ENCODE measurements at regions not wholly inside any gene's neighbourhood (a gene's known extent, or its start where the extent isn't known, plus 50 kb on each side); places are given as distances from the start of the nearest gene placed in this dataset.

- Mint-ChIP-seq H3K9me3 (ENCODE audit: unreplicated experiment) (no peaks in the 10 kb centered on the region), H3K4me1 (ENCODE audit: unreplicated experiment) (peaks cover 4% of the 10 kb centered on the region), H3K27ac (ENCODE audit: unreplicated experiment) (no peak overlapping the region), H3K4me3 (ENCODE audit: unreplicated experiment) (no peak overlapping the region), H3K36me3 (ENCODE audit: unreplicated experiment) (no peaks in the 10 kb centered on the region), H3K27me3 (ENCODE audit: unreplicated experiment) (no peaks in the 10 kb centered on the region)
- no peak for TF ChIP-seq CTCF (IDR thresholded peaks at IDR 0.05)
- DNase-seq (ENCODE audit: extremely low spot score, unreplicated experiment), result no peak
These were observed 766.9 kb upstream of the PCDH10 start for GRCh38 chr4:132382243-132382642.

- Mint-ChIP-seq H3K27ac (ENCODE audit: unreplicated experiment) (no peak overlapping the region), H3K36me3 (ENCODE audit: unreplicated experiment) (no peaks in the 10 kb centered on the region), H3K9me3 (ENCODE audit: unreplicated experiment) (no peaks in the 10 kb centered on the region), H3K4me3 (ENCODE audit: unreplicated experiment) (no peak overlapping the region), H3K4me1 (ENCODE audit: unreplicated experiment) (peaks cover 4% of the 10 kb centered on the region), H3K27me3 (ENCODE audit: unreplicated experiment) (no peaks in the 10 kb centered on the region)
- no peak for TF ChIP-seq CTCF (IDR thresholded peaks at IDR 0.05)
- DNase-seq (ENCODE audit: extremely low spot score, unreplicated experiment), result no peak
These were observed 765.4 kb upstream of the PCDH10 start for GRCh38 chr4:132383571-132384199.

- Mint-ChIP-seq H3K4me3 (ENCODE audit: unreplicated experiment) (no peak overlapping the region), H3K27ac (ENCODE audit: unreplicated experiment) (no peak overlapping the region), H3K36me3 (ENCODE audit: unreplicated experiment) (no peaks in the 10 kb centered on the region), H3K4me1 (ENCODE audit: unreplicated experiment) (peaks cover 4% of the 10 kb centered on the region), H3K9me3 (ENCODE audit: unreplicated experiment) (no peaks in the 10 kb centered on the region), H3K27me3 (ENCODE audit: unreplicated experiment) (no peaks in the 10 kb centered on the region)
- DNase-seq (ENCODE audit: extremely low spot score, unreplicated experiment), result no peak
- no peak for TF ChIP-seq CTCF (IDR thresholded peaks at IDR 0.05)
These were observed 764.4 kb upstream of the PCDH10 start for GRCh38 chr4:132384709-132385108.

GRCh38 chr4:132386130-132386529 is 763.0 kb upstream of the PCDH10 start:
- Mint-ChIP-seq H3K9me3 (ENCODE audit: unreplicated experiment) (no peaks in the 10 kb centered on the region), H3K4me1 (ENCODE audit: unreplicated experiment) (peaks cover 4% of the 10 kb centered on the region), H3K36me3 (ENCODE audit: unreplicated experiment) (no peaks in the 10 kb centered on the region), H3K4me3 (ENCODE audit: unreplicated experiment) (no peak overlapping the region), H3K27me3 (ENCODE audit: unreplicated experiment) (no peaks in the 10 kb centered on the region), H3K27ac (ENCODE audit: unreplicated experiment) (no peak overlapping the region)
- TF ChIP-seq CTCF (IDR thresholded peaks at IDR 0.05), result no peak
- no peak for DNase-seq (ENCODE audit: extremely low spot score, unreplicated experiment)

GRCh38 chr4:132387060-132387459 is 762.0 kb upstream of the PCDH10 start:
- H3K27me3 Mint-ChIP-seq (ENCODE audit: unreplicated experiment), result no peaks in the 10 kb centered on the region
- no peak overlapping the region for H3K27ac Mint-ChIP-seq (ENCODE audit: unreplicated experiment)
- DNase-seq (ENCODE audit: extremely low spot score, unreplicated experiment), result no peak
- no peaks in the 10 kb centered on the region for H3K9me3 Mint-ChIP-seq (ENCODE audit: unreplicated experiment)
- no peak overlapping the region for H3K4me3 Mint-ChIP-seq (ENCODE audit: unreplicated experiment)
- peaks cover 4% of the 10 kb centered on the region for H3K4me1 Mint-ChIP-seq (ENCODE audit: unreplicated experiment)
- H3K36me3 Mint-ChIP-seq (ENCODE audit: unreplicated experiment), result no peaks in the 10 kb centered on the region
- no peak for TF ChIP-seq CTCF (IDR thresholded peaks at IDR 0.05)

Data from osteocyte (in vitro differentiated cells).